Smooth muscle cell (in vitro differentiated cells): ENCODE measurements at regions not wholly inside any gene's neighbourhood (a gene's known extent, or its start where the extent isn't known, plus 50 kb on each side); places are given as distances from the start of the nearest gene placed in this dataset.

Experiments used
- DNase-seq: peaks from one replicate; lab custom pipeline; 2025; ENCODE audit not compliant: unreplicated experiment; lab: John Stamatoyannopoulos, UW
- H2AFZ ChIP-seq: fragments of 200-600 bp; sonication (generic); 2 replicates; pipeline ENCODE4 v1.6.0; 2016; ENCODE audit warnings: antibody characterized with exemption, low read depth, mild to moderate bottlenecking
- H3F3A ChIP-seq: fragments of 200-600 bp; sonication (generic); 2 replicates; pipeline ENCODE4 v1.6.0; 2017; ENCODE audit warnings: antibody characterized with exemption, low read depth
- H3K27ac ChIP-seq: fragments of 200-600 bp; sonication (generic); 2 replicates; pipeline ENCODE4 v1.5.1; 2016; ENCODE audit warnings: low read depth, mild to moderate bottlenecking
- H3K27me3 ChIP-seq: fragments of 200-600 bp; sonication (generic); 2 replicates; pipeline ENCODE4 v1.6.1; 2016; ENCODE audit warnings: low read depth, mild to moderate bottlenecking
- H3K36me3 ChIP-seq: fragments of 200-600 bp; sonication (generic); 2 replicates; pipeline ENCODE4 v1.5.1; 2016; ENCODE audit warnings: low read depth
- H3K4me1 ChIP-seq: fragments of 200-600 bp; sonication (generic); 2 replicates; pipeline ENCODE4 v1.5.1; 2016; ENCODE audit warnings: low read depth
- H3K4me2 ChIP-seq: fragments of 200-600 bp; sonication (generic); 2 replicates; pipeline ENCODE4 v1.6.0; 2016; ENCODE audit warnings: mild to moderate bottlenecking
- H3K4me3 ChIP-seq: fragments of 200-600 bp; sonication (generic); 2 replicates; pipeline ENCODE4 v1.5.1; 2016; ENCODE audit warnings: mild to moderate bottlenecking
- H3K79me2 ChIP-seq: fragments of 200-600 bp; sonication (generic); 2 replicates; pipeline ENCODE4 v1.6.0; 2016; ENCODE audit warnings: low read depth, mild to moderate bottlenecking
- H3K9ac ChIP-seq: fragments of 200-600 bp; sonication (generic); 2 replicates; pipeline ENCODE4 v1.6.0; 2016; ENCODE audit warnings: low read depth
- H3K9me3 ChIP-seq: fragments of 200-600 bp; sonication (generic); replicated peaks from 2 replicates; pipeline ENCODE4 v1.5.1; 2016; ENCODE audit warnings: low read depth
- H4K20me1 ChIP-seq: fragments of 200-600 bp; sonication (generic); 2 replicates; pipeline ENCODE4 v1.6.0; 2016; ENCODE audit warnings: low read depth
- CTCF ChIP-seq: fragments of 200-600 bp; sonication (generic); IDR thresholded peaks from 2 replicates; pipeline ENCODE4 v1.5.1; 2017; ENCODE audit warnings: borderline replicate concordance, mild to moderate bottlenecking, antibody characterized with exemption; ENCODE audit not compliant: insufficient read depth, poor library complexity, severe bottlenecking
- WGBS: methylation state at CpG from one replicate; pipeline ENCODE4 v1.1.7; 2016; ENCODE audit warnings: low lambda C conversion rate; 5-methylcytosine and 5-hydroxymethylcytosine counted together

DNA sequence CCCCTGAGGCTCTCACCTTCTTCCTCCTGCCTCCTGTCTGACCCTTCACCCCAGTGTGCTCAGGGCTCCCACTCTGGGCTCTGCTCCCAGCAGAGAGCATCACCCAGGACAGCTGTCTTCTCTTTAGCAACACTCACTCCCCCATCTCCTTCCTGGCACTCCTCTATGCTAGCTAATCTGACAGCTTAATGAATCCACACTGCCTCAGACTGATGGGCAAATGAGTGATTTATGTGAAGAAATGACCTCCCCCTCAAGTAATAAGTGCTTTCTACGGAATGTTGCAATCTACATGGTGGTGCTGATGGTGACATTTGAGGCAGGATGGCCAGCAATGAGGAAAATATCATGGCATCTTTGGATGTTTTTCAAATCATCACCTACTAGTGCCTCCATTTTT is 83.6 kb downstream of the LSM3 start:
- H3K79me2 ChIP-seq, result no peaks in the 10 kb centered on the region
- H3K4me1 ChIP-seq, result peaks cover 5% of the 10 kb centered on the region
- H3F3A ChIP-seq, result no peaks in the 10 kb centered on the region
- H3K27ac ChIP-seq, result no peak overlapping the region
- H3K4me2 ChIP-seq, result no peak overlapping the region
- H3K4me3 ChIP-seq, result no peak overlapping the region
- no peaks in the 10 kb centered on the region for H3K36me3 ChIP-seq
- no peak for TF ChIP-seq CTCF
- WGBS, result 74% methylated on average over 1 of the region's 1 CpG
- no peak overlapping the region for H2AFZ ChIP-seq
- H3K27me3 ChIP-seq, result no peaks in the 10 kb centered on the region
- no peak overlapping the region for H3K9ac ChIP-seq
- no peaks in the 10 kb centered on the region for H4K20me1 ChIP-seq
- DNase-seq, result no peak
- no peaks in the 10 kb centered on the region for H3K9me3 ChIP-seq

DNA sequence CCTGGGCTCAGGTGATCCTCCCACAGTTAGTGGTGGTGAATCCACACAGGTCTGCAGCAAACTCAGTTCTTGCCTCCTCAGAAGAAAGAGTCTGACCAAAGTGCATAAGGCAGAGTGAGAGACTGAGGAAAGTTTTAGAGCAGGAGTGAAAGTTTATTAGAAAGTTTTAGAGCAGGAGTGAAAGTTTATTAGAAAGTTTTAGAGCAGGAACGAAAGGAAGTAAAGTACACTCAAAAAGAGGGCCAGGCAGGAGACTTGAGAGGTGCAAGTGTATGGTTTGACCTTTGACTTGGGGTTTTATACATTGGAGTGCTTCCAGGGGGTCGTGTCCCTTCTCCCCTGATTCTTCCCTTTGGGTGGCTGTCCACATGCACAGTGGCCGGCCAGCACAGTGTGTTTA is 84.2 kb downstream of the LSM3 start:
- no peak overlapping the region for H3K4me2 ChIP-seq
- H3F3A ChIP-seq, result no peaks in the 10 kb centered on the region
- H3K27me3 ChIP-seq, result no peaks in the 10 kb centered on the region
- WGBS, result 84% methylated on average over 3 of the region's 3 CpGs
- no peaks in the 10 kb centered on the region for H4K20me1 ChIP-seq
- no peaks in the 10 kb centered on the region for H3K36me3 ChIP-seq
- no peak for DNase-seq
- no peak for TF ChIP-seq CTCF
- no peak overlapping the region for H3K4me3 ChIP-seq
- H3K4me1 ChIP-seq, result peaks cover 5% of the 10 kb centered on the region
- no peak overlapping the region for H2AFZ ChIP-seq
- no peak overlapping the region for H3K27ac ChIP-seq
- no peak overlapping the region for H3K9ac ChIP-seq
- H3K79me2 ChIP-seq, result no peaks in the 10 kb centered on the region
- H3K9me3 ChIP-seq, result no peaks in the 10 kb centered on the region

- DNase-seq, result no peak
- Histone ChIP-seq H3K79me2 (no peaks in the 10 kb centered on the region), H2AFZ (no peak overlapping the region), H3K27ac (no peak overlapping the region), H3K9ac (no peak overlapping the region), H3K4me3 (no peak overlapping the region), H3K4me2 (no peak overlapping the region), H3K4me1 (peaks cover 5% of the 10 kb centered on the region), H4K20me1 (no peaks in the 10 kb centered on the region), H3K27me3 (no peaks in the 10 kb centered on the region), H3F3A (no peaks in the 10 kb centered on the region), H3K9me3 (no peaks in the 10 kb centered on the region), H3K36me3 (no peaks in the 10 kb centered on the region)
- no peak for TF ChIP-seq CTCF
- 79% methylated on average over 9 of the region's 9 CpGs for WGBS
Observed at GRCh38 chr3:14263317-14264005, 84.8 kb downstream of the LSM3 start.
